HG03135 (cell line): ENCODE measurements at regions not wholly inside any gene's neighbourhood (a gene's known extent, or its start where the extent isn't known, plus 50 kb on each side); places are given as distances from the start of the nearest gene placed in this dataset.

Experiments used
- ATAC-seq: cut with Tn5 transposase; IDR thresholded peaks from one replicate; pipeline ENCODE4 v1.9.1; 2021; ENCODE audit warnings: mild to moderate bottlenecking, moderate library complexity; ENCODE audit not compliant: unreplicated experiment

GRCh38 chr21:14734833-14735232, 188.7 kb upstream of the SAMSN1 start:
- ATAC-seq = no peak

GRCh38 chr21:14734191-14734590, 188.1 kb upstream of the SAMSN1 start:
- no peak for ATAC-seq

GRCh38 chr21:14725219-14725618, 179.1 kb upstream of the SAMSN1 start:
- ATAC-seq = no peak

DNA sequence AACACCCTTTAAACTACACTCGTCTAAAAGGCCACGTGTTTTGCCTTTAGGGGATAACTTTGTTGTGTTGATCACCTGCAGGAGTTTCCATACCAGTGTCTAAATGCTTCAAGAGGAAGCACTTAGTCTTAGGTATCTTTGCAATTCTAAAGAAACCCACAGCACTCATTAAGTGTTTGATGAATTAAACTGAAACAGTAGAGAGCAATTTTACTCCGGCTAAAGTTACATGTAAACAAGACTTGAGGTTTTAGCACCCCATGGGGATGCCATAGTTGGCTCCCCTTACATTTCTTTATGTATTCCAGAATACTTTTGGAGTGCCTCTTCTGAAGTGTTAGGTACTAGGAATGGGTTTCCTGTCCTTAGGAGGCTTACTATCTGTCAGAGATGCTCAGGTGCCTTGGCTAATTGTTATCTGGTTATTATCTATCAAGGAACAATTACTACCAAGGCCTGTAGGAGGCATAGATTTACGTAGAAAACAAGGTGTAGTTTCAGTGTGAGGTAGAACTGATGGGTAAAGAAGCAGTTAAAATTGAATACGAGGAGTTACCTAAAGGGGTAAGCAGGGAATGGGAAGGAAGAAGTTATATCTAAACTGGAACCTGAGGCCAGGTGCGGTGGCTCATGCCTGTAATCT, 176.8 kb upstream of the SAMSN1 start:
- ATAC-seq = no peak

GRCh38 chr21:14720237-14720636, 174.1 kb upstream of the SAMSN1 start:
- ATAC-seq = no peak

DNA sequence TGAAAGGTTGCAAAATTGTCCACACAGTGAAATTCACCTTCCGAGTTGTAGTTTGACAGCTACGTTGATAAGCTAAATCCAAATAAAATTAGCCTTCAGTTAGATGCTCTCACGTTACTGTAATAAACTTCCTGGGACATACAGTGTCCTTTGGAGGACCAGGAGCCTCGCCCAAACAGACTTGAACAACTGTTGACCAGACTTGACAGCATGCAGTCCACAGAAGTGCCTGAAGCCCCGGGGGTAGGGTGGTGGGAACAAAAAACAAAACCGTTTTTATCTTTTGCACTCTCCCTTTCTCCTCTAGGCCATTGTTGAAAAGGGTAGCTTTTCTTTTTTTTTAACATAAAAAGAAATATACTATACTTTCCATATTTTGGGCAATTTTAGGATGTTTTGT, 172.8 kb upstream of the SAMSN1 start:
- ATAC-seq = no peak

DNA sequence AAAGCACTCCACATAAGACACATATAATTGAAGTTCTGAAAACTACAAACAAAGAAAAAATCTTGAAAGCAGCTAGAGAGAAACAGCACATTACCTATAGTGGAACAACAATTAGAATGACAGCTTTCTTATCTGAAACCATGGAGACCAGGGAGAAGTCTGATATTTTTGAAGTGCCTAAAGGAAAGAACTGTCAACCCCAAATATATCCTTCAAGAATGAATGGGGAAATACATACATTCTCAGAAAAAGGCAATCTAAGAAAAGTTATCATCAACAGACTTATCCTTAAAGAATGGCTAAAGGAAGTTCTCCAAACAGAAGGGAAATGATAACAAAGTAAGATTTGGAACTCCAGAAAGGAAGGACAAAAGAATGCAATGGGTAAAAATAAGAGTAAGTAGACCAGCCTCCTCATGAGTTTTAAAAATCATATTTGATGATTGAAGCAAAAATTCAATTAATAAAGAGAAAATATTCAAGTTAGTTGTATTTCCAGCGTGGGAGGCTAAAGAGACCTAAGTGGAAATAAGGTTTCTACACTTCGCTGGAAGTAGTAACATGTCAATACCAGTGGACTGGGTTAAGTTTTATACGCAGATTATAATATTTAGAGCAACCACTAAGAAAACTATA, 170.8 kb upstream of the SAMSN1 start:
- ATAC-seq = no peak

DNA sequence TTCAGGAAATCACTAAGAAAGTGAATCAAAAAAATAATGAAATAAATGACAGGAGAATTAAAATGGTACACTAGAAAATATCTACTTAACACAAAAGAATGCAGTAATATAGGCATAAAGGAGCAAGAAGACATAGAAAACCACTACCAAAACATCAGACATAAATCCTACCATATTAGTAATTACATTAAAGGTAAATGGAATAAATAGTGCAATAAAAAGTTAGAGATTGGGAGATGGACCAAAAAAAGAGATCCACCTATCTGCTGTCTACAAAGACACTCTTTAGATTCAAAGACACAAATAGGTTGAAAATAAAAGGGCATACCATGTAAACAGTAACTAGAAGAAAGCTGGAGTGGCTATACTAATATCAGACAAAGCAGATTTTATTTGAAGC, 167.0 kb upstream of the SAMSN1 start:
- no peak for ATAC-seq

GRCh38 chr21:14712121-14712715, 166.1 kb upstream of the SAMSN1 start:
- no peak for ATAC-seq

DNA sequence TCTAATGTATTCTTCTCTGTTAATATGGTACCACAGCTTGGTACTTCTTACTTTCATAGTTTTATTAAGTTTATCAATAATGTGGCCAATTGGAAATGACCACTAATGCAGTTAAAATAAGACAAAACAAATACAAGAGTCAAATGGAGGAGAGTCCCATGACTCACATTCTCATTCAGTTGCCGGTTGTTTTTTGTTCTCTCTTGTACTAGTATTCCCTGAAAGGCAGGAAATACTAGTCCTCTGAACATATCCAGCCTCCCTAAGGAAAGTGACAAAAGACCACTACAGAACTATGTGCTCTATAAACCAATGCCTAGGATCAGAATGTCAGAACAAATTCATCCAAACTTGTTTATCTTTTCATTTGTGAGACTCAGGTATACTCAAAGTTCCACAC, 165.2 kb upstream of the SAMSN1 start:
- no peak for ATAC-seq

DNA sequence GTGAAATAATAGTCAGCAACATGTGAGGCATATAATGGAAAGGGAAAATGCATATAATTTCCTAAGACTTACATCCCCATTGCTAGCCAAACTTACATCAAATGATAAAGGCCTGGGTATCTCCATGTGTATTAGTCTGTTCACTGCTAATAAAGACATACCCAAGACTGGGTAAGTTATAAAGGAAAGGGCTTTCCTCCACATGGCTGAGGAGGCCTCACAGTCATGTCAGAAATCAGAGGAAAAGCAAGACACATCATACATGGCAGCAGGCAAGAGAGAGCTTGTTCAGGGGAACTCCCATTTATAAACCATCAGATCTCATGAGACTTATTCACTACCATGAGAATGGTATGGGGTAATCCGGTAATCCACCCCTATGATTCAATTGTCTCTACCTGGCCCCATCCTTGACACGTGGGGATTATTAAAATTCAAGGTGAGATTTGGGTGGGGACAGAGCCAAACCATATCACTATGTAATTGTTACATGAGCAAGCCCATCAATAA, 161.5 kb upstream of the SAMSN1 start:
- no peak for ATAC-seq

GRCh38 chr21:14706712-14707510, 160.8 kb upstream of the SAMSN1 start:
- no peak for ATAC-seq

DNA sequence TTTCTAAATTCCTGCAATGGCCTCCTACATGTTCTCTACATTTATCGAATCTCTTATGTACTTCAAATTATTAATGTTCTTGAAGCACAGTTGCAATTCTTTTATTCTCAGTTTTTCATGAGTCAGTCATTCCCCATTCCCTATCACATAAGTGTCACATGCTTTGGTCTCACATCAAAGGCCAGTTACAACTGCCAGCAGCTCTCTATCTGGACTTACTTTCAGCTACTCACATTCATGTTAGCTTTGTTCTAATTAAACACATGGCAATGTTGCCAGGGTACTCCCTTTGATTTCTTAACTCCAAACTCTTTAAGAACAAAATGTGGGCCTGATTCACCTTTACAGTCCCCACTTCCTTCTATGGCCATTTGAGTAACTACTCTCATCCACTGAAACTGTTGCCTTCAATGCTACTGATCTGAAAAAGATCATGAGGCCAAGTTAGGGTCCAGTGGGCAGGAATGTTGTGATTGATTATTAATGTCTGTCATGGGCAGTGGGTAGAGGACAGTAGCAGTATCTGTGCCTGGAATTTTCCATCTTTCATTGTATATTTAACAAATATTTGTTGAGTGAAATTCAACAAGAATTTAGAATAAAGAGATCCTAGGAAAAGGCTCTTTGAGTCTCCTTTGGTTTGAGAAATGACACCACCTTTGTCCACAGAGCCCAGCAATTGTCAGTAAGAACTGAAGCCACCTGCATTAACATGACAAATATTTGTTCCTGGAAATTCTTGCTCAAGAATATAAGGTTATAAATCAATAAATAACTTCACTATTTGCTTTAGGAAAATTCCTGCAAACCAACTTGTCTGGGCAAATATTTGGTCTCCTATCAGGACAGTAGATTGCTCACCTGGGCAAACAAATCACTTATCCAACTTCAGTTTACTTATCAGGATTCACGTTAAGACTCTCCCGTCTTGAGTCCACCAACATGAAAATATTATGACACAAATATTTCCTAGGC, 153.6 kb upstream of the SAMSN1 start:
- no peak for ATAC-seq

DNA sequence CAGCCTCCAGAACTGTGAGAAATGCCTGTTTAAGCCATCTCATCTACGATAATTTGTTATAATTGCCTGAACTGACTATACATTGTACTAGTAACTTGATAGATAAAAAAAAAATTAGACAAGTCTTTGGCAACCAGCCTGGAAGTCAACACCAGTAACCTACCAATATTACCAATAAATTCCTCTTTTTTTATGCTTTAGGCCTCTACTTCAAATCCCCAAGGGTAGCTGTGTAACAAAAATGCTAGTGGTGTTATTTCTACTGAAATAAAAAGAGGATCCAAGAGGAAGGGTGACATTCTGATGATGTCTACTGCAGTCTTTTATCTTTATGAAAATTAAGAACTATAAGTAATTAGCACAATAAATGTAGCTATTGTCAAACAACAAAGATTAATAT, 151.7 kb upstream of the SAMSN1 start:
- ATAC-seq = no peak

DNA sequence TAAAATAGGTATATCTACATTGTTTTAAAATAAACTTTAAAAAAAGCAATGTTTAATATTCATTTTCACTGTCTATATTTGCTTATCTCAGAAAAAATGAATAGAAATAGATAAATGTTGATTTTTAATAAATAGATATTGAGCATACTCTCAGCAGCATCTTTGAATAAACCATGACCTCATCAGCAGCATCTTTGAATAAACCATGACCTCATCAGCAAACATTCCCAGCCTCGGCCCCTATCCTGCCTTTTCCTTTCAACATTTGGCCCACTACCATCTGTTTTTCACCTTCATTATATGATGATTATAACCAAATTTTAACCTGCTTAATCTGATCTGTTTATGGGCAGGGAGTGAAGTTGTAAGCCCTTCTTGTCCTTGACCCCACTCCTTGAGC, 148.7 kb upstream of the SAMSN1 start:
- ATAC-seq = no peak

DNA sequence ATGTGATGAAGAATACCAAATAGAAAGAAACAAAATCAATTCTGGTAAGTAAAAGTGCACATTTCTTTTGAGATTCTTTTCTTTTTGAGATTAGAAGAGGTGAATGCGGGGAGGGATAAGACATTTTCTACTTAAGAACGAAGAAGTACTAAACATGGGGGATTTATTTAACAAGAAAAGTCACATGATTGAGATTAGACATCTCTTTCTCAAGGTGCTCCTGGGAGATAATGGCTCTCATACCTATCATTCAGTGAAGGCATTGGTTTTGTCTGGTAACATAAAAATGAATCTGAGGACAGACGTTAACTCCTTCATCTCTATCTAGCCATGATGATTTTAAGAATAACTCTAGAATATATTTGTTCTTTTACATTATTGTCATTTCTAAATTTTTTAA, 147.9 kb upstream of the SAMSN1 start:
- no peak for ATAC-seq

DNA sequence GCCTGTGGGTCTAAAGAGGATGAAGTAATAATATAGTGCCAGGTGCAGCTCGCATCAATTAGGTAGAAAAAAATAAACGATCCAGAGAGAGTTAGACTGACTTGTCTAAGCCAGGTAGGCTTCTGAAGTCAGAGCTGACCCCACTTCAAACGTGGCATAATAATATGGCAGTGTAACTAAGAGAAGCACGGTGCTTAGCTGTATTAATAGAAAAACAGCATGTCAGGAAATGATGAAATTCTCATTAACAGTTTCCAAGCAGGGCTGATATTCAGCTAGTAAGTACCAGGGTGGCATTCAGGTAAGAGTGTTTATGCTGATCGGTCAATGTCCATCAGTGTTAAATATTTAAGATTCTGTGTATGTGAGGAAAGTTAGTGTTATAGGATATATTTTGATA, 145.8 kb upstream of the SAMSN1 start:
- ATAC-seq = no peak

DNA sequence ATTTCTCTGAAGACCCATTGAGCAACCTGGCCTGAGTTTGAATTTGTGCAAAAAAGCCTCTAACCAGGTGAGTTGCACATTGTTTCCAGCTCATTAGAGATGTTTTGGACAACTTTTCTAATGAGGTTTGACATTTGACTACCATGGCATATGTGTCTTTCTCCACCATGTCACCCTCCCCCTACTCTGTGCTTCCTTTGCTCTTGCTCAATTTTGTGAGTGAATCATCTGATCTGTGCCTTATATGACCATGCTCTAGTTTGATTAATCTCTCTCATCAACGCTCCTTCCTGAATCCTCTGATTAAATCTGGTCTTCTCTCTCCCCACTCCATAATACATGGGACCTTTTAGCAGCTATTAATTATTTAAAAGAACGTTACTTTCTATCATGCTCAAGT, 144.8 kb upstream of the SAMSN1 start:
- no peak for ATAC-seq

- no peak for ATAC-seq
Measured at GRCh38 chr21:14688936-14689335, 142.8 kb upstream of the SAMSN1 start.

DNA sequence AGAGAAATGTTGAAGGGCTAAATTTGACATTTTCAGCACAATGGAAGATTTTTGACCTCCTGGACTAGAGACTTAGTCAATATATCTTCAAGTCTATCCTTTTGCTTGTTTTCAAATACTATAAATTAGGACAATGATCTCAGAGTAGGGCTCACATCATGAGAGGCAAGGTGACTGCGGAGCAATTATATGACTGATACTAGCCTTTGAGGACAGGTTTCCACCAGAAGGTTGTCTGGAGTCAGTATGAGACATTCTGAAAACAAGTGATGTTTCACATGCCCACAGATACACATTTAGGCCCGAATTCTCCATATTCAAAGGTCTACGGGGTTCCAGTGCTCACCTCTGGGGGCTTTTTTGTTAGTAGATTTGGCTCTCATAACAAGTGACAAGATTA, 142.3 kb upstream of the SAMSN1 start:
- no peak for ATAC-seq

- ATAC-seq = peak; percentile 54
Measured at GRCh38 chr21:14687268-14687625, 141.1 kb upstream of the SAMSN1 start.
